ENCODE measurements at regions not wholly inside any gene's neighbourhood (a gene's known extent, or its start where the extent isn't known, plus 50 kb on each side); places are given as distances from the start of the nearest gene placed in this dataset.

DNA sequence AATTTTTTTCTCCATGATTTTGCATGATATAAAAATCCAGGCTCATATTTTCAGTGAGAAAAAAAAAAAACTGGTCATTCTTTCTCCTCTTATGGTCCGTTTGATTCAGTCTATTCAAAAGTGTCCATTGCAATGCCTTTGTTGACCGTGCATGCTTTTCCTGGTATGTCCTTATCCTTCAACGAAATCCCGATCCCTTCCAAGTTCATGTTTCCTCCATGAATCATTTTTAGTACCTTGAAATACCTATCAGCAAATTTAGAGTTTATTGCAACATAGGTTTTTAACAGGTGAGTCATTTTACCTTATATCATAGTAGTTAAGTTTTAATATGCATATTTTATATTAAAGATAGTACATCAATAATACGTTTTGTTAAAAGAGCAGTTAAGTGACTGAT is 773.8 kb upstream of the CHD1 start:
- H3K27me3 ChIP-seq (ENCODE audit: insufficient read depth), result no peaks in the 10 kb centered on the region
- no peak overlapping the region for H3K27ac ChIP-seq (ENCODE audit: low read depth in 2 of 2, low read length in 1 of 2)
- no peak overlapping the region for H2AFZ ChIP-seq (ENCODE audit: low read depth)
- H3K4me1 ChIP-seq (ENCODE audit: control insufficient read depth in 1 of 2, insufficient read depth in 2 of 2, low read depth in 1 of 2, low read length in 1 of 2), result no peaks in the 10 kb centered on the region
- ChIA-PET POLR2A (no interaction called here), CTCF (no interaction called here)
- no peaks in the 10 kb centered on the region for H3K79me2 ChIP-seq (ENCODE audit: insufficient read depth)
- H3K4me3 ChIP-seq (ENCODE audit: low read depth in 2 of 2, low read length in 1 of 2), result no peak overlapping the region
- no peak for TF ChIP-seq REST (IDR thresholded peaks at IDR 0.05; ENCODE audit: low read depth, low read length)
- no peak for TF ChIP-seq RXRA (IDR thresholded peaks at IDR 0.05; ENCODE audit: borderline replicate concordance, low read depth)
- no peak for TF ChIP-seq TCF12 (IDR thresholded peaks at IDR 0.05)
- TF ChIP-seq, protein P1, sequence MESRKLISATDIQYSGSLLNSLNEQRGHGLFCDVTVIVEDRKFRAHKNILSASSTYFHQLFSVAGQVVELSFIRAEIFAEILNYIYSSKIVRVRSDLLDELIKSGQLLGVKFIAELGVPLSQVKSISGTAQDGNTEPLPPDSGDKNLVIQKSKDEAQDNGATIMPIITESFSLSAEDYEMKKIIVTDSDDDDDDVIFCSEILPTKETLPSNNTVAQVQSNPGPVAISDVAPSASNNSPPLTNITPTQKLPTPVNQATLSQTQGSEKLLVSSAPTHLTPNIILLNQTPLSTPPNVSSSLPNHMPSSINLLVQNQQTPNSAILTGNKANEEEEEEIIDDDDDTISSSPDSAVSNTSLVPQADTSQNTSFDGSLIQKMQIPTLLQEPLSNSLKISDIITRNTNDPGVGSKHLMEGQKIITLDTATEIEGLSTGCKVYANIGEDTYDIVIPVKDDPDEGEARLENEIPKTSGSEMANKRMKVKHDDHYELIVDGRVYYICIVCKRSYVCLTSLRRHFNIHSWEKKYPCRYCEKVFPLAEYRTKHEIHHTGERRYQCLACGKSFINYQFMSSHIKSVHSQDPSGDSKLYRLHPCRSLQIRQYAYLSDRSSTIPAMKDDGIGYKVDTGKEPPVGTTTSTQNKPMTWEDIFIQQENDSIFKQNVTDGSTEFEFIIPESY (IDR thresholded peaks at IDR 0.05; ENCODE audit: borderline replicate concordance, low read depth), result no peak
- no peak for TF ChIP-seq GABPA (IDR thresholded peaks at IDR 0.05; ENCODE audit: low read depth)
- TF ChIP-seq POLR2AphosphoS5 (IDR thresholded peaks at IDR 0.05; ENCODE audit: low read depth, low read length), result no peak
- no peak for TF ChIP-seq SIN3A (IDR thresholded peaks at IDR 0.05; ENCODE audit: borderline replicate concordance, low read depth, low read length)
- TF ChIP-seq, protein P2, sequence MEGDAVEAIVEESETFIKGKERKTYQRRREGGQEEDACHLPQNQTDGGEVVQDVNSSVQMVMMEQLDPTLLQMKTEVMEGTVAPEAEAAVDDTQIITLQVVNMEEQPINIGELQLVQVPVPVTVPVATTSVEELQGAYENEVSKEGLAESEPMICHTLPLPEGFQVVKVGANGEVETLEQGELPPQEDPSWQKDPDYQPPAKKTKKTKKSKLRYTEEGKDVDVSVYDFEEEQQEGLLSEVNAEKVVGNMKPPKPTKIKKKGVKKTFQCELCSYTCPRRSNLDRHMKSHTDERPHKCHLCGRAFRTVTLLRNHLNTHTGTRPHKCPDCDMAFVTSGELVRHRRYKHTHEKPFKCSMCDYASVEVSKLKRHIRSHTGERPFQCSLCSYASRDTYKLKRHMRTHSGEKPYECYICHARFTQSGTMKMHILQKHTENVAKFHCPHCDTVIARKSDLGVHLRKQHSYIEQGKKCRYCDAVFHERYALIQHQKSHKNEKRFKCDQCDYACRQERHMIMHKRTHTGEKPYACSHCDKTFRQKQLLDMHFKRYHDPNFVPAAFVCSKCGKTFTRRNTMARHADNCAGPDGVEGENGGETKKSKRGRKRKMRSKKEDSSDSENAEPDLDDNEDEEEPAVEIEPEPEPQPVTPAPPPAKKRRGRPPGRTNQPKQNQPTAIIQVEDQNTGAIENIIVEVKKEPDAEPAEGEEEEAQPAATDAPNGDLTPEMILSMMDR (IDR thresholded peaks at IDR 0.05), result no peak
- no peak for TF ChIP-seq NRF1 (IDR thresholded peaks at IDR 0.05; ENCODE audit: low read depth, low read length)
- TF ChIP-seq GATA2 (CRISPR knock-in tag; IDR thresholded peaks at IDR 0.05), result no peak
- no peak for TF ChIP-seq EZH2phosphoT487 (IDR thresholded peaks at IDR 0.05; ENCODE audit: borderline replicate concordance, low read depth)
- no peak for TF ChIP-seq FOXM1 (IDR thresholded peaks at IDR 0.05; ENCODE audit: low read depth)
- no peak for TF ChIP-seq RCOR1 (IDR thresholded peaks at IDR 0.05; ENCODE audit: low read length)
- no peak for TF ChIP-seq TAF1 (IDR thresholded peaks at IDR 0.05; ENCODE audit: borderline replicate concordance, low read depth, low read length)
- TF ChIP-seq MXI1 (IDR thresholded peaks at IDR 0.05; ENCODE audit: low read depth, low read length), result no peak
- no peak for TF ChIP-seq NFIC (IDR thresholded peaks at IDR 0.05; ENCODE audit: borderline replicate concordance)
- no peak for TF ChIP-seq TEAD4 (IDR thresholded peaks at IDR 0.05; ENCODE audit: borderline replicate concordance, insufficient read depth)
- TF ChIP-seq RAD21 (IDR thresholded peaks at IDR 0.05; ENCODE audit: low read length), result no peak
- no peak for DNase-seq
- no peaks in the 10 kb centered on the region for H4K20me1 ChIP-seq (ENCODE audit: insufficient read depth)
- no peaks in the 10 kb centered on the region for H3K9me3 ChIP-seq
- 14% methylated on average over 5 of the region's 5 CpGs for WGBS (ENCODE audit: low lambda C conversion rate)
- no peaks in the 10 kb centered on the region for H3K36me3 ChIP-seq (replicated peaks in 1 of 2; ENCODE audit: control insufficient read depth in 1 of 2, insufficient read depth in 2 of 2, low read length in 1 of 2)
- no peaks in the 10 kb centered on the region for H3K9me2 ChIP-seq
- no peak overlapping the region for H3K9ac ChIP-seq
- no peaks in the 10 kb centered on the region for H3F3A ChIP-seq (replicated peaks; ENCODE audit: insufficient read depth)
- H3K4me2 ChIP-seq, result no peak overlapping the region

Data from SK-N-SH (cell line).